ENCODE measurements at regions not wholly inside any gene's neighbourhood (a gene's known extent, or its start where the extent isn't known, plus 50 kb on each side); places are given as distances from the start of the nearest gene placed in this dataset.

DNA sequence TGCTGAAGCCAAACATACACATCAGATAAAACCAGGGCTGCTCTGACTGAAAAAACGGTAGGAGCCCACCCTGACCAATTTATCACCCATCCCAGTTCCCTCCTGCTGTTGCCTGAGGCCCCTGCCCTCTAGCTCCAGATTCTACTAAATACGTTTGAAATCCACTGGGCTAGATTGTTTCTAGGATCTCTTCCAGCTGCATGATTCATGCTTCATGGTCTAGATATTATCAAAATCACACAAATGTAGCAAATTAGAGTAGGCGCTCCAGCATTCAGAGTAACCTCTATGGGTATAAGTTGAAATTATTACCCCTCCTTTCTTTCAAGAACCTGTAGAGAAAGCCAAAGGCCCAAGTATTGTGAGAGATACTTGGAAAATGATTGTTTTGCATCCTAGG lies 151.2 kb upstream of the FAM13C start:
- TF ChIP-seq CTCF (IDR thresholded peaks at IDR 0.05; ENCODE audit: low read length) (no peak), EZH2 (optimal IDR thresholded peaks at IDR 0.05; ENCODE audit: low read depth, low read length) (no peak), EZH2phosphoT487 (IDR thresholded peaks at IDR 0.05; ENCODE audit: low read length) (no peak)

All from MM.1S (cell line).